ENCODE measurements at regions not wholly inside any gene's neighbourhood (a gene's known extent, or its start where the extent isn't known, plus 50 kb on each side); places are given as distances from the start of the nearest gene placed in this dataset.
A peak's percentile ranks its signal among the peaks of the same experiment; 100 is the strongest.

GRCh38 chr20:50260479-50261221 lies 70.0 kb downstream of the CEBPB start:
- Histone ChIP-seq H3K27ac (ENCODE audit: extremely low read depth, low read depth, low read length) (peak overlapping the region; percentile 39; the same call in 2 of the 3 replicates), H3K4me1 (replicated peaks in 1 of 2; ENCODE audit: control insufficient read depth in 2 of 2, insufficient read depth in 2 of 2, low read length in 2 of 2) (peaks cover 22 to 31% of the 10 kb centered on the region in 2 experiments), H3K9me3 (replicated peaks; ENCODE audit: control insufficient read depth, insufficient read depth, low read depth, low read length) (no peaks in the 10 kb centered on the region), H3K4me3 (no peak overlapping the region), H3K4me2 (ENCODE audit: insufficient read depth, low read length) (no peak overlapping the region), H3K9ac (ENCODE audit: insufficient read depth in 1 of 2, low read depth in 2 of 2, low read length in 2 of 2) (peak overlapping the region; percentile 36 to 70; a peak in 3 of 4 replicates), H3K27me3 (ENCODE audit: control insufficient read depth in 2 of 2, insufficient read depth in 2 of 2, low read length in 2 of 2) (no peaks in the 10 kb centered on the region), H4K20me1 (replicated peaks; ENCODE audit: control insufficient read depth, insufficient read depth, low read length) (no peaks in the 10 kb centered on the region), H3K9me1 (ENCODE audit: control insufficient read depth, insufficient read depth, low read length) (no peaks in the 10 kb centered on the region), H3K36me3 (ENCODE audit: control insufficient read depth, insufficient read depth, low read length) (no peaks in the 10 kb centered on the region), H3K79me2 (ENCODE audit: control insufficient read depth, insufficient read depth, low read length) (no peaks in the 10 kb centered on the region), H2AFZ (ENCODE audit: low read depth, low read length) (peak overlapping the region; percentile 83)
- peak; percentile 78 for FAIRE-seq
- ChIA-PET CTCF (ENCODE audit: low intra/inter-chr PET ratio) (no interaction called here), POLR2A (interaction anchor here (0.6 to 1.9 kb wide), 4 partner anchors 15 to 275 kb away, joined by 3 to 5 read pairs (median 4); partner anchors contain the start of gene CEBPB)
- intact Hi-C loops (cut with micrococcal nuclease): no loop called here
- DNase-seq (ENCODE audit: extremely low read depth in 1 of 4, low spot score in 3 of 4): peak in 3 of 4 experiments; percentile 33 to 44 (median 38)
- peak; percentile 44; the same call in 2 of the 3 replicates for ATAC-seq
- in situ Hi-C loops (cut with MboI): no loop called here
- no TSS peak for BruUV-seq (replicated peaks)
- 45% methylated on average over 7 of the region's 8 CpGs for WGBS (ENCODE audit: insufficient coverage, low coverage, missing lambda C conversion rate)
- TF ChIP-seq ERF (CRISPR knock-in tag; IDR thresholded peaks at IDR 0.05) (no peak), GATAD2B (IDR thresholded peaks at IDR 0.05; ENCODE audit: borderline replicate concordance) (no peak), MAFG (tag; conservative IDR thresholded peaks at IDR 0.05) (peak; percentile 31; the same call in 1 of the 2 replicates), ZFP1 (CRISPR knock-in tag; IDR thresholded peaks at IDR 0.05) (no peak), BCL6 (CRISPR knock-in tag; IDR thresholded peaks at IDR 0.05) (no peak), TAF7 (tag; IDR thresholded peaks at IDR 0.05) (no peak), SNAPC5 (CRISPR knock-in tag; IDR thresholded peaks at IDR 0.05) (no peak), ZBTB7A (IDR thresholded peaks at IDR 0.05; ENCODE audit: borderline replicate concordance, control insufficient read depth, low read depth, low read length) (peak; percentile 12; the same call in 1 of the 2 replicates), RCOR1 (IDR thresholded peaks at IDR 0.05; ENCODE audit: borderline replicate concordance in 1 of 2, low read depth in 2 of 2, low read length in 2 of 2) (peak in 1 of 2 experiments; percentile 12; a peak in 1 of 4 replicates), SAFB (IDR thresholded peaks at IDR 0.05; ENCODE audit: borderline replicate concordance, low read depth, low read length) (no peak), ADNP (tag; IDR thresholded peaks at IDR 0.05) (0 out of 2 replicates have a peak, but pooled peaks have one; percentile 37), COPS2 (conservative IDR thresholded peaks at IDR 0.05) (no peak), MAFK (IDR thresholded peaks at IDR 0.05; ENCODE audit: low read length) (peak; percentile 42; the same call in 1 of the 2 replicates), SMAD2 (IDR thresholded peaks at IDR 0.05; ENCODE audit: low read depth, low read length) (no peak), SPI1 (IDR thresholded peaks at IDR 0.05; ENCODE audit: borderline replicate concordance, low read depth, low read length) (peak; percentile 54; the same call in 1 of the 2 replicates), MAFF (IDR thresholded peaks at IDR 0.05; ENCODE audit: low read length) (peak; percentile 6; the same call in 1 of the 2 replicates), NFE2 (IDR thresholded peaks at IDR 0.05; ENCODE audit: low read depth) (peak; percentile 78; the same call in 1 of the 2 replicates), SMARCA5 (IDR thresholded peaks at IDR 0.05) (0 out of 2 replicates have a peak, but pooled peaks have one; percentile 34)
- TF ChIP-seq, protein P1, sequence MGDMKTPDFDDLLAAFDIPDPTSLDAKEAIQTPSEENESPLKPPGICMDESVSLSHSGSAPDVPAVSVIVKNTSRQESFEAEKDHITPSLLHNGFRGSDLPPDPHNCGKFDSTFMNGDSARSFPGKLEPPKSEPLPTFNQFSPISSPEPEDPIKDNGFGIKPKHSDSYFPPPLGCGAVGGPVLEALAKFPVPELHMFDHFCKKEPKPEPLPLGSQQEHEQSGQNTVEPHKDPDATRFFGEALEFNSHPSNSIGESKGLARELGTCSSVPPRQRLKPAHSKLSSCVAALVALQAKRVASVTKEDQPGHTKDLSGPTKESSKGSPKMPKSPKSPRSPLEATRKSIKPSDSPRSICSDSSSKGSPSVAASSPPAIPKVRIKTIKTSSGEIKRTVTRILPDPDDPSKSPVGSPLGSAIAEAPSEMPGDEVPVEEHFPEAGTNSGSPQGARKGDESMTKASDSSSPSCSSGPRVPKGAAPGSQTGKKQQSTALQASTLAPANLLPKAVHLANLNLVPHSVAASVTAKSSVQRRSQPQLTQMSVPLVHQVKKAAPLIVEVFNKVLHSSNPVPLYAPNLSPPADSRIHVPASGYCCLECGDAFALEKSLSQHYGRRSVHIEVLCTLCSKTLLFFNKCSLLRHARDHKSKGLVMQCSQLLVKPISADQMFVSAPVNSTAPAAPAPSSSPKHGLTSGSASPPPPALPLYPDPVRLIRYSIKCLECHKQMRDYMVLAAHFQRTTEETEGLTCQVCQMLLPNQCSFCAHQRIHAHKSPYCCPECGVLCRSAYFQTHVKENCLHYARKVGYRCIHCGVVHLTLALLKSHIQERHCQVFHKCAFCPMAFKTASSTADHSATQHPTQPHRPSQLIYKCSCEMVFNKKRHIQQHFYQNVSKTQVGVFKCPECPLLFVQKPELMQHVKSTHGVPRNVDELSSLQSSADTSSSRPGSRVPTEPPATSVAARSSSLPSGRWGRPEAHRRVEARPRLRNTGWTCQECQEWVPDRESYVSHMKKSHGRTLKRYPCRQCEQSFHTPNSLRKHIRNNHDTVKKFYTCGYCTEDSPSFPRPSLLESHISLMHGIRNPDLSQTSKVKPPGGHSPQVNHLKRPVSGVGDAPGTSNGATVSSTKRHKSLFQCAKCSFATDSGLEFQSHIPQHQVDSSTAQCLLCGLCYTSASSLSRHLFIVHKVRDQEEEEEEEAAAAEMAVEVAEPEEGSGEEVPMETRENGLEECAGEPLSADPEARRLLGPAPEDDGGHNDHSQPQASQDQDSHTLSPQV (IDR thresholded peaks at IDR 0.05): peak; percentile 71

Data from K562 (cell line).